Astrocyte (in vitro differentiated cells and primary cell): ENCODE measurements at regions not wholly inside any gene's neighbourhood (a gene's known extent, or its start where the extent isn't known, plus 50 kb on each side); places are given as distances from the start of the nearest gene placed in this dataset.

Experiments used
- EZH2 ChIP-seq: IDR thresholded peaks from 2 replicates; pipeline ENCODE4 v1.6.1; 2012; ENCODE audit warnings: mild to moderate bottlenecking, low read length, inconsistent platforms; ENCODE audit not compliant: insufficient read depth
- TF ChIP-seq, protein P1 (sequence below): IDR thresholded peaks from 2 replicates; pipeline ENCODE4 v1.5.1; 2011; ENCODE audit warnings: low read depth, mild to moderate bottlenecking, inconsistent platforms, low read length, moderate library complexity; ENCODE audit not compliant: insufficient read depth

GRCh38 chr7:91397096-91397495, 132.9 kb downstream of the FZD1 start:
- TF ChIP-seq, protein P1, sequence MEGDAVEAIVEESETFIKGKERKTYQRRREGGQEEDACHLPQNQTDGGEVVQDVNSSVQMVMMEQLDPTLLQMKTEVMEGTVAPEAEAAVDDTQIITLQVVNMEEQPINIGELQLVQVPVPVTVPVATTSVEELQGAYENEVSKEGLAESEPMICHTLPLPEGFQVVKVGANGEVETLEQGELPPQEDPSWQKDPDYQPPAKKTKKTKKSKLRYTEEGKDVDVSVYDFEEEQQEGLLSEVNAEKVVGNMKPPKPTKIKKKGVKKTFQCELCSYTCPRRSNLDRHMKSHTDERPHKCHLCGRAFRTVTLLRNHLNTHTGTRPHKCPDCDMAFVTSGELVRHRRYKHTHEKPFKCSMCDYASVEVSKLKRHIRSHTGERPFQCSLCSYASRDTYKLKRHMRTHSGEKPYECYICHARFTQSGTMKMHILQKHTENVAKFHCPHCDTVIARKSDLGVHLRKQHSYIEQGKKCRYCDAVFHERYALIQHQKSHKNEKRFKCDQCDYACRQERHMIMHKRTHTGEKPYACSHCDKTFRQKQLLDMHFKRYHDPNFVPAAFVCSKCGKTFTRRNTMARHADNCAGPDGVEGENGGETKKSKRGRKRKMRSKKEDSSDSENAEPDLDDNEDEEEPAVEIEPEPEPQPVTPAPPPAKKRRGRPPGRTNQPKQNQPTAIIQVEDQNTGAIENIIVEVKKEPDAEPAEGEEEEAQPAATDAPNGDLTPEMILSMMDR, result no peak
- TF ChIP-seq EZH2, result no peak
